ENCODE measurements at regions not wholly inside any gene's neighbourhood (a gene's known extent, or its start where the extent isn't known, plus 50 kb on each side); places are given as distances from the start of the nearest gene placed in this dataset.

DNA sequence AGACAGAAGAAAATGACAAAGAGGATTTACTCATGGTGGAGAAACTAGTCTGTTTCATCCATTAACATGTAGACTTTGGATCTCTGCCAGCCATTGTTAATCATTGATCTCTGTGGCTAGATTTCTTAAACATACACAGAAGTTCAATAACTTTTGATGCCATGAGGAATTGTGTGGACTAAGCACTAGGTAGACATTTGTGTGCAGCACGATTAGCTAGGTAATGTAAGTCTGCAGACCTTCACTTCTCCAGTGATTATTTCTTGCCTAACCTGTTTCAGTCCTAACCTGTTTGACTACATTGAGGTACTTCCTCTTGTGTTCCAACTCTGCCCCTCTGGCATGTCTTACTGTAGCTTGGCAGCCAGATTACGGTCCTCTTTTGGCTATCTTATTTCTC is 928.5 kb upstream of the ROBO1 start:
- TF ChIP-seq POLR2A (IDR thresholded peaks at IDR 0.05; ENCODE audit: low read depth, low read length) (no peak), POLR2AphosphoS5 (IDR thresholded peaks at IDR 0.05; ENCODE audit: low read depth, low read length) (no peak), TAF1 (IDR thresholded peaks at IDR 0.05; ENCODE audit: borderline replicate concordance, low read depth, low read length) (no peak)
